Stimulated activated memory B cell treated with anti-CD40 and anti-IgM and Interleukin-4, amounts not matched to agents 10 μg/mL and 1 μg/mL and 100 μg/mL, for 72 hours (primary cell): ENCODE measurements at regions not wholly inside any gene's neighbourhood (a gene's known extent, or its start where the extent isn't known, plus 50 kb on each side); places are given as distances from the start of the nearest gene placed in this dataset.
A peak's percentile ranks its signal among the peaks of the same experiment; 100 is the strongest.
"Not testable (repeated sequence)": the region's sequence is repeated elsewhere in the genome, so short reads cannot be mapped to it uniquely, and the experiment has no call there.

Source experiments
- ATAC-seq: fragments of 150-1000 bp; cut with Tn5 transposase; 2 replicates; pipeline ENCODE4 v1.10.0; 2021
- H3K27ac Mint-ChIP-seq: one replicate; pipeline ENCODE4 v1.8.0; 2022; ENCODE audit warnings: mild to moderate bottlenecking, mixed read lengths
- H3K27me3 Mint-ChIP-seq: one replicate; pipeline ENCODE4 v1.8.0; 2022; ENCODE audit warnings: mixed read lengths
- H3K36me3 Mint-ChIP-seq: one replicate; pipeline ENCODE4 v1.8.0; 2022; ENCODE audit warnings: mixed read lengths
- H3K4me1 Mint-ChIP-seq: one replicate; pipeline ENCODE4 v1.8.0; 2022; ENCODE audit warnings: mixed read lengths
- H3K4me3 Mint-ChIP-seq: one replicate; pipeline ENCODE4 v1.8.0; 2022; ENCODE audit warnings: mild to moderate bottlenecking, moderate library complexity, mixed read lengths
- H3K9me3 Mint-ChIP-seq: one replicate; pipeline ENCODE4 v1.8.0; 2022; ENCODE audit warnings: mixed read lengths

- ATAC-seq, result no peak
- H3K4me3 Mint-ChIP-seq, result no peak overlapping the region
- no peaks in the 10 kb centered on the region for H3K36me3 Mint-ChIP-seq
- no peaks in the 10 kb centered on the region for H3K4me1 Mint-ChIP-seq
- no peak overlapping the region for H3K27ac Mint-ChIP-seq
- H3K9me3 Mint-ChIP-seq, result peaks cover 2% of the 10 kb centered on the region
- no peaks in the 10 kb centered on the region for H3K27me3 Mint-ChIP-seq
Measured at GRCh38 chr6:115766745-115767462, 293.8 kb downstream of the FRK start.

DNA sequence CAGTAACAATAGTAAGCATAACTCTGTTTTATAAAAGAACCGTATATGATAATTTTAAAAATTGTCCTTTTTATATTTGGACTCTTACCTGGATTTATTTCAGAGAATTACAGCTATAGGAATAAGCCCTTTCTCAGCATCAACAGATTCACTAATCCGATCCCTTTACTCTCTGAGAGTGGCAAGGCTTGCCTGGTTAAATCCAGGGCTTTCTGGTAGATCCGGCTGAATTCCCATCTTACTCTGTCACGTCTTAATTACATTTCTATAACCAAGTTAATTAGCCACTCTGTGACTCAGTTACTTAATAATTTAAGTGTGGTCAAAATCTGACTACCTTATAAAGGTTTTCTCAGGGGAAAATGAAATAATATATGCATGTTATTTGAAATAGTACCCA lies 294.7 kb downstream of the FRK start:
- Mint-ChIP-seq H3K4me1 (no peaks in the 10 kb centered on the region), H3K27me3 (no peaks in the 10 kb centered on the region), H3K27ac (no peak overlapping the region), H3K36me3 (no peaks in the 10 kb centered on the region), H3K4me3 (no peak overlapping the region), H3K9me3 (peaks cover 2% of the 10 kb centered on the region)
- ATAC-seq, result no peak

DNA sequence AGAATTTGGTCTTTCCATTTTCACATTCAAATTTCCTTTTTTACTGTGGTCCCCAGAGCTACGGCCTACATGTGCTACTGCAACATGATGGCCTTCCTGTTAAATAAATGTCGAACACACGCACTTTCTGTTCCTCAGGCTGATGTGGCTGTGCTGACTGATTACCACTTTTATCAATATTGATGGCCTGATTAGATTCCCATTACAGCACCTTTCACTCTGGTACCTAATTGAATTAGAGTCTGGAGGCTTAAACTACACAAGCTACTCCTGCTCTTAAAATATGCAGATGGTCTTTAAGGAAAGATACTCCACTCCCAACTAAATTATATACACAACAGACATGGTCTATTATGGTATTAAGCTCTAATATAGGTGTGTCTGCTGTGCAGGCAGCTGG lies 301.6 kb downstream of the FRK start:
- Mint-ChIP-seq H3K4me1 (no peaks in the 10 kb centered on the region), H3K27me3 (no peaks in the 10 kb centered on the region), H3K27ac (no peak overlapping the region), H3K36me3 (no peaks in the 10 kb centered on the region), H3K9me3 (peaks cover 2% of the 10 kb centered on the region), H3K4me3 (no peak overlapping the region)
- ATAC-seq, result no peak

DNA sequence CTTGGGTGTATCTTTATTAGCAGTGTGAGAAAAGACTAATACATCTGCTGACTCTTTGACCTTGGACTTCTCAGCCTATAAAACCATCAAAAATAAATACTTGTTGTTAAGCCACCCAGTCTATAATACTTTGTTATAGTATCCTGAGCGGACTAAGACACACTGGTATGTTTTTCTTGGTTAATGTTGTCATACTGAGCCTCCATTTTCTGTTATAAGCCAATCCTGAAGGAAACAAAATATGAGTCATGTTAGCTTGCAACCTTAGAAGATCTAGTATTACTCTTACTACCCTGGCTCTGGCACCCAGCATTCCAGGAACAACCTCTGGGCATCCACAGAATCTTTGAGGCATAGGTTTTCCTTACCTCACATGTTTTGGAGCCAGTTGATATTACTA lies 307.2 kb downstream of the FRK start:
- Mint-ChIP-seq H3K4me1 (no peaks in the 10 kb centered on the region), H3K27me3 (no peaks in the 10 kb centered on the region), H3K27ac (no peak overlapping the region), H3K9me3 (no peaks in the 10 kb centered on the region), H3K4me3 (no peak overlapping the region), H3K36me3 (no peaks in the 10 kb centered on the region)
- ATAC-seq, result no peak

DNA sequence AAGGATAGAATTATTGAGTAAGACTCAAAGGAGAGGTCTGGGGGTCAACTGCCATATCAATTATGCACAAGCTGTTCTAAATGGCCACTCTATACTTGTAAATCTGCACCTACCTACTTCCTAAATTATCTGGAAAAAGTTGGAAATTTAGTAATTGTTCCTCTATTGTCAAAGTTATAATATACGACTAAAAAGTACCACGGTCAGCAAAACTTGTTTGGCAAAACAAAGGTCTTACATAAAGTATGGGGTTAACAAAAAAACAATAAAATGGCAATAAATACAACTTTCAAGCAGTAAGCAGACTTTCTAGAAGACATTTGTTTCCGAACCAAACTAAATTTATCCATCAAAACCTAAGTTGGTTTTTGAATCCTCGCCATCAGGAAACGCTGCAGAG lies 309.7 kb downstream of the FRK start:
- Mint-ChIP-seq H3K4me3 (no peak overlapping the region), H3K27me3 (no peaks in the 10 kb centered on the region), H3K9me3 (no peaks in the 10 kb centered on the region), H3K27ac (no peak overlapping the region), H3K4me1 (no peaks in the 10 kb centered on the region), H3K36me3 (no peaks in the 10 kb centered on the region)
- ATAC-seq, result no peak

GRCh38 chr6:115750292-115750691 lies 310.4 kb downstream of the FRK start:
- H3K4me1 Mint-ChIP-seq, result no peaks in the 10 kb centered on the region
- no peaks in the 10 kb centered on the region for H3K36me3 Mint-ChIP-seq
- no peak overlapping the region for H3K27ac Mint-ChIP-seq
- no peaks in the 10 kb centered on the region for H3K9me3 Mint-ChIP-seq
- no peaks in the 10 kb centered on the region for H3K27me3 Mint-ChIP-seq
- ATAC-seq, result no peak
- no peak overlapping the region for H3K4me3 Mint-ChIP-seq

DNA sequence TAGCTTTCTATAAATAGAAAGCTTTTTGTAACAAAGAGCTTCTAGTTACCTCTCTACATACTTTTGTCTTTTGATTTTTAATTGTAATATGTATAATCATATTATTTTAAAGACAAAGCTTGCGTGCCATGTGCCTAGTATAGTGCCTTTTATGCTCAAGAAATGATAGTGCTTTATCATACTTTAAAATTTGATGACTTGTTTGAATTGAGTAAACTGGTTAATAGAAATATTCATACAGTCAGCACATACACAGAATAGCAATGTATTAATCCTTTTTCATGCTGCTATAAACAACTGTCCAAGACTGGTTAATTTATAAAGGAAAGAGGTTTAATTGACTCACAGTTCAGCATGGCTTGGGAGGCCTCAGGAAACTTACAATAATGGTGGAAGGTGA lies 313.0 kb downstream of the FRK start:
- Mint-ChIP-seq H3K4me3 (no peak overlapping the region), H3K4me1 (no peaks in the 10 kb centered on the region), H3K36me3 (no peaks in the 10 kb centered on the region), H3K9me3 (peaks cover 5% of the 10 kb centered on the region), H3K27ac (no peak overlapping the region), H3K27me3 (no peaks in the 10 kb centered on the region)
- ATAC-seq, result no peak

DNA sequence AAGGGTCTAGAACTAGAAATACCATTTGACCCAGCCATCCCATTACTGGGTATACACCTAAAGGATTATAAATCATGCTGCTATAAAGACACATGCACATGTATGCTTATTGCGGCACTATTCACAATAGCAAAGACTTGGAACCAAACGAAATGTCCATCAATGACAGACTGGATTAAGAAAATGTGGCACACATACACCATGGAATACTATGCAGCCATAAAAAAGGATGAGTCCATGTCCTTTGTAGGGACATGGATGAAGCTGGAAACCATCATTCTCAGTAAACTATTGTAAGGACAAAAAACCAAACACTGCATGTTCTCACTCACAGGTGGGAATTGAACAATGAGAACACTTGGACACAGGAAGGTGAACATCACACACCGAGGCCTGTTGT lies 314.1 kb downstream of the FRK start:
- not testable (repeated sequence) for H3K9me3 Mint-ChIP-seq, H3K4me3 Mint-ChIP-seq, H3K27ac Mint-ChIP-seq, H3K27me3 Mint-ChIP-seq, ATAC-seq, H3K4me1 Mint-ChIP-seq, H3K36me3 Mint-ChIP-seq

- no peak for ATAC-seq
- Mint-ChIP-seq H3K4me3 (no peak overlapping the region), H3K4me1 (no peaks in the 10 kb centered on the region), H3K27ac (no peak overlapping the region), H3K36me3 (no peaks in the 10 kb centered on the region), H3K9me3 (peaks cover 12% of the 10 kb centered on the region), H3K27me3 (no peaks in the 10 kb centered on the region)
Measured at GRCh38 chr6:115740907-115741306, 319.8 kb downstream of the FRK start.

- H3K36me3 Mint-ChIP-seq, result no peaks in the 10 kb centered on the region
- ATAC-seq, result no peak
- H3K4me1 Mint-ChIP-seq, result no peaks in the 10 kb centered on the region
- H3K27me3 Mint-ChIP-seq, result no peaks in the 10 kb centered on the region
- no peak overlapping the region for H3K4me3 Mint-ChIP-seq
- H3K9me3 Mint-ChIP-seq, result peaks cover 6% of the 10 kb centered on the region
- no peak overlapping the region for H3K27ac Mint-ChIP-seq
Measured at GRCh38 chr6:115735610-115736009, 325.1 kb downstream of the FRK start.

- Mint-ChIP-seq H3K9me3 (peaks cover 6% of the 10 kb centered on the region), H3K27me3 (no peaks in the 10 kb centered on the region), H3K4me1 (no peaks in the 10 kb centered on the region), H3K36me3 (no peaks in the 10 kb centered on the region), H3K4me3 (no peak overlapping the region), H3K27ac (no peak overlapping the region)
- ATAC-seq, result no peak
Measured at GRCh38 chr6:115733426-115733825, 327.3 kb downstream of the FRK start.

DNA sequence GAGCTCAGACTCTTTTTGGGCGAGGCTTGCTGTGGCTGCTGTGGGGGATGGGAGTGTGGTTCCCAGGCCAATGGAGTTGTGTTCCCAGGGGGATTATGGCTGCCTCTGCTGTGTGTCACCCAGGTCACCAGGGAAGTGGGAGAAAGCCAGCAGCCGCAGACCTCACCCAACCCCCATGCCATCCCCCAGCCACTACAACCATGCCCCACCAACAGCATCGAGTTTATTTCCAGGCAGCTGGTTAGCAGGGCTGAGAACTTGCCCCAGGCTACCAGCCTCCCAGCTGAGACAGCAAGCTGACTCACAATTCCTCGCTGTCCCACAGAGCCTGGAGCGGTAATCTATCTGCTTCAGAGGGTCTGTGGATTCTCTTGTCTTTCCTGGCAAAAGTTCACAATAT lies 331.7 kb downstream of the FRK start:
- Mint-ChIP-seq H3K9me3 (peaks cover 3% of the 10 kb centered on the region), H3K27me3 (no peaks in the 10 kb centered on the region), H3K4me1 (no peaks in the 10 kb centered on the region), H3K36me3 (no peaks in the 10 kb centered on the region), H3K4me3 (no peak overlapping the region), H3K27ac (no peak overlapping the region)
- no peak for ATAC-seq

DNA sequence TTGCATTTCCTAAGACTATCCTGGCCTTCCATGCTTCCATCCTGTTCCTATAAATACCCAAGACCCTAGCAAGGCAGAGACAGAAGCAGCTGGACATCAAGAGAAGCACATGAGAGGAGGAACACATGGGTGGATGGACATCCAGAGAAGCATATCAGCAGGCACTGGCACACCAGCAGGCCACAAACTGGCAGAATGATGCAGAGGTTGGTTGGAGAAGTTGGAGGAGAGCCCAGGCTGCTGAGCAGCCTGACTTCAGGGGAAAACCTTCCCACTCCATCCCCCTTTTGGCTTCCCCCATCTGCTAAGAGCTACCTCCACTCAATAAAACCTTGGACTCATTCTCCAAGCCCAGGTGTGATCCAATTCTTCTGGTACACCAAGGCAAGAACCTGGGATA lies 332.5 kb downstream of the FRK start:
- no peaks in the 10 kb centered on the region for H3K36me3 Mint-ChIP-seq
- no peak for ATAC-seq
- no peaks in the 10 kb centered on the region for H3K4me1 Mint-ChIP-seq
- H3K27ac Mint-ChIP-seq, result no peak overlapping the region
- no peaks in the 10 kb centered on the region for H3K27me3 Mint-ChIP-seq
- no peak overlapping the region for H3K4me3 Mint-ChIP-seq
- H3K9me3 Mint-ChIP-seq, result peaks cover 3% of the 10 kb centered on the region

- peaks cover 3% of the 10 kb centered on the region for H3K9me3 Mint-ChIP-seq
- no peaks in the 10 kb centered on the region for H3K4me1 Mint-ChIP-seq
- H3K27ac Mint-ChIP-seq, result no peak overlapping the region
- ATAC-seq, result no peak
- H3K27me3 Mint-ChIP-seq, result no peaks in the 10 kb centered on the region
- H3K36me3 Mint-ChIP-seq, result no peaks in the 10 kb centered on the region
- no peak overlapping the region for H3K4me3 Mint-ChIP-seq
Measured at GRCh38 chr6:115721564-115721963, 339.1 kb downstream of the FRK start.

- ATAC-seq, result no peak
- peaks cover 3% of the 10 kb centered on the region for H3K9me3 Mint-ChIP-seq
- no peaks in the 10 kb centered on the region for H3K4me1 Mint-ChIP-seq
- no peak overlapping the region for H3K4me3 Mint-ChIP-seq
- no peaks in the 10 kb centered on the region for H3K36me3 Mint-ChIP-seq
- H3K27ac Mint-ChIP-seq, result no peak overlapping the region
- H3K27me3 Mint-ChIP-seq, result no peaks in the 10 kb centered on the region
Measured at GRCh38 chr6:115720900-115721299, 339.8 kb downstream of the FRK start.

GRCh38 chr6:115717472-115717871 lies 343.2 kb downstream of the FRK start:
- Mint-ChIP-seq H3K4me1 (no peaks in the 10 kb centered on the region), H3K36me3 (no peaks in the 10 kb centered on the region), H3K27ac (peak overlapping the region; percentile 33)

GRCh38 chr6:115717062-115717461 lies 343.6 kb downstream of the FRK start:
- Mint-ChIP-seq H3K4me3 (no peak overlapping the region), H3K27ac (peak overlapping the region; percentile 33), H3K36me3 (no peaks in the 10 kb centered on the region), H3K4me1 (no peaks in the 10 kb centered on the region), H3K9me3 (no peaks in the 10 kb centered on the region), H3K27me3 (no peaks in the 10 kb centered on the region)
- peak; percentile 59 for ATAC-seq

More at GRCh38 chr6:115717472-115717871, 343.2 kb downstream of the FRK start:
- no peaks in the 10 kb centered on the region for H3K27me3 Mint-ChIP-seq
- ATAC-seq, result peak; percentile 49
- H3K4me3 Mint-ChIP-seq, result no peak overlapping the region
- H3K9me3 Mint-ChIP-seq, result no peaks in the 10 kb centered on the region
